GM23248 (cell line): ENCODE measurements at regions not wholly inside any gene's neighbourhood (a gene's known extent, or its start where the extent isn't known, plus 50 kb on each side); places are given as distances from the start of the nearest gene placed in this dataset.

Experiments used
- EZH2 ChIP-seq: fragments of 200-600 bp; sonication (generic); IDR thresholded peaks from 2 replicates; pipeline ENCODE4 v1.6.1; 2018; ENCODE audit warnings: antibody characterized with exemption, mild to moderate bottlenecking; ENCODE audit not compliant: insufficient read depth, poor library complexity, severe bottlenecking
- EZH2phosphoT487 ChIP-seq: fragments of 200-600 bp; sonication (generic); IDR thresholded peaks from 2 replicates; pipeline ENCODE4 v1.6.1; 2018; ENCODE audit warnings: antibody characterized with exemption, moderate library complexity, mild to moderate bottlenecking, low read depth; ENCODE audit not compliant: insufficient read depth

- TF ChIP-seq EZH2 (no peak), EZH2phosphoT487 (no peak)
These were observed 103.5 kb downstream of the RAB18 start for GRCh38 chr10:27607591-27607990.
